CD14-positive monocyte (primary cell): ENCODE measurements at regions not wholly inside any gene's neighbourhood (a gene's known extent, or its start where the extent isn't known, plus 50 kb on each side); places are given as distances from the start of the nearest gene placed in this dataset.

Experiments
- DNase-seq, 3 donors: peaks; one replicate each; pipeline ENCODE4 v3.0.0-alpha.2; 2011 to 2022
- H2AFZ ChIP-seq: 2 replicates; pipeline ENCODE4 v1.6.0; 2012; ENCODE audit warnings: mild to moderate bottlenecking, low read depth, low read length, inconsistent platforms; ENCODE audit not compliant: insufficient read depth, poor library complexity, severe bottlenecking
- H3K27ac ChIP-seq, 2 donors: 1 replicate in 1 of 2; 2 replicates in 1 of 2; pipeline ENCODE4 v1.5.1; 2012 to 2013; ENCODE audit warnings: low read length in 2 of 2, control low read depth in 1 of 2, inconsistent platforms in 1 of 2, low read depth in 1 of 2, mild to moderate bottlenecking in 1 of 2
- H3K27me3 ChIP-seq, 2 donors: one replicate each; pipeline versions ENCODE4 v1.6.0 to v1.6.1; 2011 to 2013; ENCODE audit warnings: low read length in 2 of 2; ENCODE audit not compliant: control insufficient read depth in 2 of 2, insufficient read depth in 2 of 2
- H3K36me3 ChIP-seq, 2 donors: replicated peaks in 1 of 2; 1 replicate in 1 of 2; 2 replicates in 1 of 2; pipeline versions ENCODE4 v1.5.1 to v1.6.1; 2012 to 2013; ENCODE audit warnings: low read length in 2 of 2, control low read depth in 1 of 2, inconsistent platforms in 1 of 2, mild to moderate bottlenecking in 1 of 2; ENCODE audit not compliant: insufficient read depth in 2 of 2, control insufficient read depth in 1 of 2
- H3K4me1 ChIP-seq, 2 donors: 1 replicate in 1 of 2; 2 replicates in 1 of 2; pipeline versions ENCODE4 v1.5.1 to v1.6.1; 2012 to 2013; ENCODE audit warnings: low read length in 2 of 2, control low read depth in 1 of 2, inconsistent platforms in 1 of 2, mild to moderate bottlenecking in 1 of 2, moderate library complexity in 1 of 2; ENCODE audit not compliant: insufficient read depth in 2 of 2, control insufficient read depth in 1 of 2
- H3K4me2 ChIP-seq: replicated peaks from 2 replicates; pipeline ENCODE3; 2012; ENCODE audit warnings: low read length, moderate library complexity, mild to moderate bottlenecking; ENCODE audit not compliant: poor library complexity, severe bottlenecking; ENCODE audit errors: extremely low read depth
- H3K4me3 ChIP-seq, 3 experiments: fragments of 200-600 bp in 1 of 3; sonication (generic) in 1 of 3; replicated peaks in 1 of 3; 1 replicate in 2 of 3; 2 replicates in 1 of 3; pipeline ENCODE4 v1.5.1; 2011 to 2013; ENCODE audit warnings: low read length in 3 of 3, mild to moderate bottlenecking in 3 of 3, control low read depth in 2 of 3, low read depth in 2 of 3, inconsistent platforms in 1 of 3, moderate library complexity in 1 of 3
- H3K79me2 ChIP-seq: 2 replicates; pipeline ENCODE4 v1.6.0; 2012; ENCODE audit warnings: mild to moderate bottlenecking, control low read depth, inconsistent platforms, low read length, moderate library complexity; ENCODE audit not compliant: insufficient read depth
- H3K9ac ChIP-seq: 2 replicates; pipeline ENCODE4 v1.6.0; 2017; ENCODE audit warnings: low read length, mild to moderate bottlenecking; ENCODE audit not compliant: insufficient read depth, poor library complexity, severe bottlenecking
- H3K9me3 ChIP-seq, 2 donors: replicated peaks in 1 of 2; 1 replicate in 1 of 2; 2 replicates in 1 of 2; pipeline versions ENCODE4 v1.5.1 to v1.6.1; 2012 to 2013; ENCODE audit warnings: low read length in 2 of 2, control low read depth in 1 of 2; ENCODE audit not compliant: control insufficient read depth in 1 of 2, insufficient read depth in 1 of 2
- H4K20me1 ChIP-seq: 2 replicates; pipeline ENCODE4 v1.6.0; 2012; ENCODE audit warnings: mild to moderate bottlenecking, low read length, control low read depth, moderate library complexity; ENCODE audit not compliant: insufficient read depth
- H3K27ac Mint-ChIP-seq, 7 donors: one replicate each; pipeline ENCODE4 v1.8.0; 2020; ENCODE audit warnings: mild to moderate bottlenecking in 7 of 7, mixed read lengths in 7 of 7, moderate library complexity in 6 of 7, inconsistent platforms in 2 of 7
- H3K27me3 Mint-ChIP-seq, 3 donors: one replicate each; pipeline ENCODE4 v1.8.0; 2021 to 2022; ENCODE audit warnings: low read depth in 3 of 3, mild to moderate bottlenecking in 3 of 3, mixed read lengths in 3 of 3, moderate library complexity in 3 of 3, inconsistent platforms in 1 of 3
- H3K36me3 Mint-ChIP-seq, 2 donors: one replicate each; pipeline ENCODE4 v1.8.0; 2020; ENCODE audit warnings: mixed read lengths in 2 of 2, inconsistent platforms in 1 of 2, mild to moderate bottlenecking in 1 of 2
- H3K4me1 Mint-ChIP-seq: one replicate; pipeline ENCODE4 v1.8.0; 2020; ENCODE audit warnings: mild to moderate bottlenecking, mixed read lengths
- H3K4me3 Mint-ChIP-seq, 2 donors: one replicate each; pipeline ENCODE4 v1.8.0; 2020; ENCODE audit warnings: mild to moderate bottlenecking in 2 of 2, mixed read lengths in 2 of 2, moderate library complexity in 1 of 2
- H3K9me3 Mint-ChIP-seq, 7 donors: one replicate each; pipeline ENCODE4 v1.8.0; 2020 to 2022; ENCODE audit warnings: mixed read lengths in 7 of 7, mild to moderate bottlenecking in 6 of 7, moderate library complexity in 6 of 7, inconsistent platforms in 2 of 7
- WGBS: methylation state at CpG from one replicate; pipeline ENCODE4 v1.1.5; 2013; ENCODE audit warnings: missing lambda C conversion rate; ENCODE audit not compliant: insufficient coverage; 5-methylcytosine and 5-hydroxymethylcytosine counted together
- intact Hi-C, 2 donors: fragments of 100-400 bp; cut with micrococcal nuclease; formaldehyde crosslinking; loops; one replicate each; pipeline versions ENCODE4 v1.15.0 to v1.15.1; 2023
- TF ChIP-seq, protein P1 (sequence below): fragments of 200-600 bp; IDR thresholded peaks from one replicate; pipeline ENCODE4 v1.8.0; 2022; ENCODE audit warnings: antibody characterized with exemption, mild to moderate bottlenecking

DNA sequence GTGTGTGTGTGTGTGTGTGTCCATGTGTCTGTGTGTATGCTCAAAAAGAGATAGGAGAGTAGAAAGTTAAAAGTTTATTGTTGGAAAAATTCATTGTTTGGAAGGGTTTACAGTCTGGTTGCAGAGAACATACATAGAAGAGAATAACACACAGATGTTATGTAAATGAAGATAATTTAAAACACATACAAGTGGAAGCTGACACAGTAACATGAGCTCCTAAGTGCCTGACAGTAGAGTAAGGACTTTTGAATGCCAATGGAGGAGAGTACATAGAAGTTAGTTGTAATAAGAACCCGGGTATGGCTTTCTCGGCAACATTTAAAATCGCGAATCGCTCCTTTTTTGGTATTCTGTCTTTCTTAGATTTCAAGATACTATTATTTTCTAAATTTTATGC, 137.0 kb upstream of the FANCL start:
- no peak for DNase-seq
- Histone ChIP-seq H3K27me3 (no peaks in the 10 kb centered on the region), H3K79me2 (no peaks in the 10 kb centered on the region), H3K27ac (no peak overlapping the region), H3K36me3 (no peaks in the 10 kb centered on the region), H3K9me3 (peaks cover 0 to 3% of the 10 kb centered on the region in 2 donors), H3K4me2 (no peak overlapping the region), H3K4me3 (no peak overlapping the region), H4K20me1 (no peaks in the 10 kb centered on the region), H3K9ac (no peak overlapping the region), H2AFZ (no peak overlapping the region), H3K4me1 (no peaks in the 10 kb centered on the region)
- no peak overlapping the region for H3K4me3 Mint-ChIP-seq
- intact Hi-C loops, result no loop called here
- WGBS, result 100% methylated on average over 1 of the region's 5 CpGs
- H3K27ac Mint-ChIP-seq, result no peak overlapping the region
- no peaks in the 10 kb centered on the region for H3K4me1 Mint-ChIP-seq
- no peaks in the 10 kb centered on the region for H3K27me3 Mint-ChIP-seq
- H3K36me3 Mint-ChIP-seq, result no peaks in the 10 kb centered on the region
- TF ChIP-seq, protein P1, sequence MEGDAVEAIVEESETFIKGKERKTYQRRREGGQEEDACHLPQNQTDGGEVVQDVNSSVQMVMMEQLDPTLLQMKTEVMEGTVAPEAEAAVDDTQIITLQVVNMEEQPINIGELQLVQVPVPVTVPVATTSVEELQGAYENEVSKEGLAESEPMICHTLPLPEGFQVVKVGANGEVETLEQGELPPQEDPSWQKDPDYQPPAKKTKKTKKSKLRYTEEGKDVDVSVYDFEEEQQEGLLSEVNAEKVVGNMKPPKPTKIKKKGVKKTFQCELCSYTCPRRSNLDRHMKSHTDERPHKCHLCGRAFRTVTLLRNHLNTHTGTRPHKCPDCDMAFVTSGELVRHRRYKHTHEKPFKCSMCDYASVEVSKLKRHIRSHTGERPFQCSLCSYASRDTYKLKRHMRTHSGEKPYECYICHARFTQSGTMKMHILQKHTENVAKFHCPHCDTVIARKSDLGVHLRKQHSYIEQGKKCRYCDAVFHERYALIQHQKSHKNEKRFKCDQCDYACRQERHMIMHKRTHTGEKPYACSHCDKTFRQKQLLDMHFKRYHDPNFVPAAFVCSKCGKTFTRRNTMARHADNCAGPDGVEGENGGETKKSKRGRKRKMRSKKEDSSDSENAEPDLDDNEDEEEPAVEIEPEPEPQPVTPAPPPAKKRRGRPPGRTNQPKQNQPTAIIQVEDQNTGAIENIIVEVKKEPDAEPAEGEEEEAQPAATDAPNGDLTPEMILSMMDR, result no peak
- H3K9me3 Mint-ChIP-seq, result peaks cover 0 to 9% (median 2%) of the 10 kb centered on the region in 7 donors

DNA sequence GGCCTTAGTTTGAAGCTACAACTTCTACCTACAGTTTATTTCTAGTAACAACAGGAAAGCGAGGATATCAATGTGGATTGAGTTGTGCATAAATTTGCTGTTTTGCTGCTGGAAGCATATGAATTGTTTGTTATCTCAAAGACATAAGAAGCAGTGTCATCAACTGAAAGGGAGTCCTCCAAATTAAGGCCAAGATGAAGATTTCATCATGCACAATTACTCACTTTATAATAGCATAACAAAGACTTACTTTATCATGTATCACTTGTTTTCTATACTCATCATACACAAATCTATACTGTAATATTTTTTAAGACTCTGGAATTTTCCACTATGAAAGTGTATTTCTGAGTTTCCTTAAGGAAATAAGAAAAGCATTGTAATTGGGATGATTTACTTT, 136.1 kb upstream of the FANCL start:
- no peak overlapping the region for H3K4me2 ChIP-seq
- no peaks in the 10 kb centered on the region for H3K4me1 ChIP-seq
- no peaks in the 10 kb centered on the region for H3K79me2 ChIP-seq
- H3K36me3 Mint-ChIP-seq, result no peaks in the 10 kb centered on the region
- H3K4me3 Mint-ChIP-seq, result no peak overlapping the region
- no peak overlapping the region for H3K9ac ChIP-seq
- H3K27ac Mint-ChIP-seq, result no peak overlapping the region
- H4K20me1 ChIP-seq, result no peaks in the 10 kb centered on the region
- no peak for DNase-seq
- no peak overlapping the region for H3K27ac ChIP-seq
- peaks cover 0 to 11% (median 3%) of the 10 kb centered on the region in 7 donors for H3K9me3 Mint-ChIP-seq
- H2AFZ ChIP-seq, result no peak overlapping the region
- H3K27me3 Mint-ChIP-seq, result no peaks in the 10 kb centered on the region
- H3K36me3 ChIP-seq, result no peaks in the 10 kb centered on the region
- no peak overlapping the region for H3K4me3 ChIP-seq
- no CpG with 5 or more reads among the region's 1 CpG for WGBS
- no peaks in the 10 kb centered on the region for H3K4me1 Mint-ChIP-seq
- TF ChIP-seq, protein P1, result no peak
- peaks cover 0 to 3% of the 10 kb centered on the region in 2 donors for H3K9me3 ChIP-seq
- H3K27me3 ChIP-seq, result no peaks in the 10 kb centered on the region
- intact Hi-C loops, result no loop called here
